ENCODE measurements at regions not wholly inside any gene's neighbourhood (a gene's known extent, or its start where the extent isn't known, plus 50 kb on each side); places are given as distances from the start of the nearest gene placed in this dataset.

GRCh38 chr5:32880796-32881195, 169.7 kb downstream of the NPR3 start:
- H3K27ac ChIP-seq = no peak overlapping the region
- H3K27me3 ChIP-seq = no peaks in the 10 kb centered on the region
- H3K36me3 ChIP-seq = no peaks in the 10 kb centered on the region
- intact Hi-C loops (cut with DNase I; ENCODE audit: low total_unique reads) = no loop called here
- TF ChIP-seq CTCF (IDR thresholded peaks at IDR 0.05) = no peak
- H3K9me3 ChIP-seq = peaks cover 0 to 26% (median 9%) of the 10 kb centered on the region in 3 donors
- DNase-seq = no peak
- H3K4me1 ChIP-seq = no peaks in the 10 kb centered on the region
- H3K4me3 ChIP-seq = no peak overlapping the region

GRCh38 chr5:32887390-32887789, 176.3 kb downstream of the NPR3 start:
- no peaks in the 10 kb centered on the region for H3K36me3 ChIP-seq
- no peak overlapping the region for H3K27ac ChIP-seq
- no peaks in the 10 kb centered on the region for H3K27me3 ChIP-seq
- no peaks in the 10 kb centered on the region for H3K4me1 ChIP-seq
- peaks cover 0 to 12% (median 0%) of the 10 kb centered on the region in 3 donors for H3K9me3 ChIP-seq
- TF ChIP-seq CTCF (IDR thresholded peaks at IDR 0.05) = no peak
- intact Hi-C loops (cut with DNase I; ENCODE audit: low total_unique reads) = no loop called here
- H3K4me3 ChIP-seq = no peak overlapping the region
- no peak for DNase-seq

GRCh38 chr5:32889078-32889477, 178.0 kb downstream of the NPR3 start:
- intact Hi-C loops (cut with DNase I; ENCODE audit: low total_unique reads) = no loop called here
- peaks cover 0 to 3% (median 0%) of the 10 kb centered on the region in 3 donors for H3K9me3 ChIP-seq
- no peaks in the 10 kb centered on the region for H3K4me1 ChIP-seq
- no peaks in the 10 kb centered on the region for H3K36me3 ChIP-seq
- no peak for TF ChIP-seq CTCF (IDR thresholded peaks at IDR 0.05)
- DNase-seq = no peak
- no peaks in the 10 kb centered on the region for H3K27me3 ChIP-seq
- no peak overlapping the region for H3K27ac ChIP-seq
- no peak overlapping the region for H3K4me3 ChIP-seq

- no peak for TF ChIP-seq CTCF (IDR thresholded peaks at IDR 0.05)
- no peak overlapping the region for H3K4me3 ChIP-seq
- no peak for DNase-seq
- H3K4me1 ChIP-seq = no peaks in the 10 kb centered on the region
- intact Hi-C loops (cut with DNase I; ENCODE audit: low total_unique reads) = no loop called here
- no peak overlapping the region for H3K27ac ChIP-seq
- no peaks in the 10 kb centered on the region for H3K27me3 ChIP-seq
- H3K36me3 ChIP-seq = no peaks in the 10 kb centered on the region
- peaks cover 0 to 9% (median 0%) of the 10 kb centered on the region in 3 donors for H3K9me3 ChIP-seq
Observed at GRCh38 chr5:32903613-32904012, 192.5 kb downstream of the NPR3 start.

- intact Hi-C loops (cut with DNase I; ENCODE audit: low total_unique reads) = no loop called here
Observed at GRCh38 chr5:32908641-32909040, 197.5 kb downstream of the NPR3 start.

More at GRCh38 chr5:32908641-32909040, 197.5 kb downstream of the NPR3 start:
- no peaks in the 10 kb centered on the region for H3K4me1 ChIP-seq
- no peaks in the 10 kb centered on the region for H3K36me3 ChIP-seq
- no peak for DNase-seq
- H3K9me3 ChIP-seq = peaks cover 0 to 9% (median 0%) of the 10 kb centered on the region in 3 donors
- no peaks in the 10 kb centered on the region for H3K27me3 ChIP-seq
- no peak overlapping the region for H3K4me3 ChIP-seq
- H3K27ac ChIP-seq = no peak overlapping the region
- no peak for TF ChIP-seq CTCF (IDR thresholded peaks at IDR 0.05)
